ENCODE measurements at regions not wholly inside any gene's neighbourhood (a gene's known extent, or its start where the extent isn't known, plus 50 kb on each side); places are given as distances from the start of the nearest gene placed in this dataset.

DNA sequence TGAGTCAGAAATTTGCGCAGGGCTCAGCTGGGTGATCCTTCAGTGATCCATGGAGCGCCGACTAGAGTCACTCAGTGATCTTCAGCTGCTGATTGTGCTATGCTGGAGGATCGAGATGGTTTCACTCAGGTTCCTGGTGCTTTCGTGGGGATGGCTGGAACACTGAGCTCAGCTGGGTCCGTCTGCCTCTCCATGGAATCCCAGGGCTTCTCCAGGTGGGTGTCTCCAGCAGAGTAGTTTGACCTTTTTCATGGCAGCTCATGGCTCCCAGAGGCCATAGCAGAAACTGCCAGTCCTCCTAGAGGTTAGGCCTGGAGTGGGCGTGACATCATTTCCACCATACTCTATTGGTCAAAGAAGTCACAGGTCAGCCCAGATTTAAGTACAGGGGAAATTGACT is 88.8 kb upstream of the SIRPA start:
- no peak for TF ChIP-seq POLR2A (IDR thresholded peaks at IDR 0.05; ENCODE audit: low read length)
- TF ChIP-seq GATA1 (IDR thresholded peaks at IDR 0.05; ENCODE audit: low read depth, low read length), result no peak

Measured in erythroblast (primary cell).